ENCODE measurements at regions not wholly inside any gene's neighbourhood (a gene's known extent, or its start where the extent isn't known, plus 50 kb on each side); places are given as distances from the start of the nearest gene placed in this dataset.

DNA sequence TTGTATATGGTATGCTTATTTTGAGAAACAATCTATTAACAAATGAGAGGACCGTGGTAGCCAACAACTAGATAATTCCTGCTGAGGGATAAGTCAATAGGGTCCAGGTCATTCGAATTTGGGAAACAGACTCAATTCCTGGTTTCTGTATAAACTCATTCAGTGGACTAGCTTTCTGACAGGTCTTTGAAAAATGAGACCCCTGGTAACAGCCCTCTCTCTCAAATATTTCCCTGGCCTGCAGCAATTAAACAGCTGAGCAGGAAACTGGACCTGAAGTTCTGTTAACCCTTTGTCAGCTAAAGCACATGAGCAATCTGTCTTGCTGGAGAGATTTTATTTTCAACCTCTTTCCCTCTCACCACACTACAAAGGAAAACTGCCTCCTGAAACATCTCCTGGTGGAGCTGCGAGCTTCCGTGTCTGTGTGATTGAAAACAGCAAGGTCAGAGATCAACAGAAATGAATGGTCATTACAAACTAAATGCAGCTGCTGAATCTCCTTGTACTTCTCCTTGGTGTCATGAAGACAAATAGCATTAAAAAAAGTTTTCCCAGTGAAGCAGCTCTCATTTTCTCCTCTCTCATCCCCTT is 70.3 kb upstream of the CCDC85A start:
- TF ChIP-seq MAX (IDR thresholded peaks at IDR 0.05), result no peak
- TF ChIP-seq EP300 (IDR thresholded peaks at IDR 0.05; ENCODE audit: borderline replicate concordance), result no peak
- no peak for TF ChIP-seq TEAD4 (IDR thresholded peaks at IDR 0.05)
- TF ChIP-seq FOXM1 (IDR thresholded peaks at IDR 0.05; ENCODE audit: borderline replicate concordance, low read depth), result no peak
- no peak for TF ChIP-seq EGR1 (IDR thresholded peaks at IDR 0.05)
- no peak for TF ChIP-seq REST (IDR thresholded peaks at IDR 0.05; ENCODE audit: low read depth)
- no peak for TF ChIP-seq RAD21 (IDR thresholded peaks at IDR 0.05; ENCODE audit: low read depth)
- TF ChIP-seq CREB1 (IDR thresholded peaks at IDR 0.05; ENCODE audit: low read depth), result no peak
- TF ChIP-seq TAF1 (IDR thresholded peaks at IDR 0.05; ENCODE audit: low read depth), result no peak
- no peak for TF ChIP-seq YY1 (IDR thresholded peaks at IDR 0.05; ENCODE audit: low read depth)
- TF ChIP-seq TCF12 (IDR thresholded peaks at IDR 0.05; ENCODE audit: low read depth), result no peak
- TF ChIP-seq CEBPB (IDR thresholded peaks at IDR 0.05), result no peak
- TF ChIP-seq ZBTB7A (IDR thresholded peaks at IDR 0.05; ENCODE audit: low read depth), result no peak
